ENCODE measurements at regions not wholly inside any gene's neighbourhood (a gene's known extent, or its start where the extent isn't known, plus 50 kb on each side); places are given as distances from the start of the nearest gene placed in this dataset.

- no peaks in the 10 kb centered on the region for H3K4me1 ChIP-seq (ENCODE audit: insufficient read depth, poor library complexity, severe bottlenecking)
- DNase-seq (ENCODE audit: low spot score), result no peak
- TF ChIP-seq CTCF (IDR thresholded peaks at IDR 0.05; ENCODE audit: poor library complexity, severe bottlenecking), result no peak
- ATAC-seq (ENCODE audit: low read depth), result no peak
- no peaks in the 10 kb centered on the region for H3K36me3 ChIP-seq (ENCODE audit: low read depth)
- no peaks in the 10 kb centered on the region for H3K27me3 ChIP-seq (ENCODE audit: insufficient read depth, poor library complexity, severe bottlenecking)
- no peak overlapping the region for H3K4me3 ChIP-seq (ENCODE audit: severe bottlenecking)
- no peaks in the 10 kb centered on the region for H3K9me3 ChIP-seq (ENCODE audit: severe bottlenecking)
- no peak overlapping the region for H3K27ac ChIP-seq (ENCODE audit: poor library complexity, severe bottlenecking)
Observed at GRCh38 chr10:62900829-62901571, 84.8 kb upstream of the EGR2 start.

- no peak overlapping the region for H3K27ac ChIP-seq (ENCODE audit: poor library complexity, severe bottlenecking)
- no peaks in the 10 kb centered on the region for H3K27me3 ChIP-seq (ENCODE audit: insufficient read depth, poor library complexity, severe bottlenecking)
- no peaks in the 10 kb centered on the region for H3K36me3 ChIP-seq (ENCODE audit: low read depth)
- no peaks in the 10 kb centered on the region for H3K9me3 ChIP-seq (ENCODE audit: severe bottlenecking)
- DNase-seq (ENCODE audit: low spot score) (no peak), ATAC-seq (ENCODE audit: low read depth) (no peak)
- no peaks in the 10 kb centered on the region for H3K4me1 ChIP-seq (ENCODE audit: insufficient read depth, poor library complexity, severe bottlenecking)
- no peak overlapping the region for H3K4me3 ChIP-seq (ENCODE audit: severe bottlenecking)
- TF ChIP-seq CTCF (IDR thresholded peaks at IDR 0.05; ENCODE audit: poor library complexity, severe bottlenecking), result no peak
Observed at GRCh38 chr10:62899311-62899710, 83.1 kb upstream of the EGR2 start.

GRCh38 chr10:62895063-62895462, 78.9 kb upstream of the EGR2 start:
- Histone ChIP-seq H3K27me3 (ENCODE audit: insufficient read depth, poor library complexity, severe bottlenecking) (no peaks in the 10 kb centered on the region), H3K4me3 (ENCODE audit: severe bottlenecking) (no peak overlapping the region), H3K27ac (ENCODE audit: poor library complexity, severe bottlenecking) (no peak overlapping the region), H3K4me1 (ENCODE audit: insufficient read depth, poor library complexity, severe bottlenecking) (no peaks in the 10 kb centered on the region), H3K36me3 (ENCODE audit: low read depth) (no peaks in the 10 kb centered on the region), H3K9me3 (ENCODE audit: severe bottlenecking) (no peaks in the 10 kb centered on the region)
- DNase-seq (ENCODE audit: low spot score) (no peak), ATAC-seq (ENCODE audit: low read depth) (no peak)
- TF ChIP-seq CTCF (IDR thresholded peaks at IDR 0.05; ENCODE audit: poor library complexity, severe bottlenecking), result no peak

GRCh38 chr10:62894156-62894555, 78.0 kb upstream of the EGR2 start:
- no peaks in the 10 kb centered on the region for H3K27me3 ChIP-seq (ENCODE audit: insufficient read depth, poor library complexity, severe bottlenecking)
- ATAC-seq (ENCODE audit: low read depth), result no peak
- no peaks in the 10 kb centered on the region for H3K4me1 ChIP-seq (ENCODE audit: insufficient read depth, poor library complexity, severe bottlenecking)
- no peaks in the 10 kb centered on the region for H3K9me3 ChIP-seq (ENCODE audit: severe bottlenecking)
- H3K27ac ChIP-seq (ENCODE audit: poor library complexity, severe bottlenecking), result no peak overlapping the region
- DNase-seq (ENCODE audit: low spot score), result no peak
- no peaks in the 10 kb centered on the region for H3K36me3 ChIP-seq (ENCODE audit: low read depth)
- TF ChIP-seq CTCF (IDR thresholded peaks at IDR 0.05; ENCODE audit: poor library complexity, severe bottlenecking), result no peak
- H3K4me3 ChIP-seq (ENCODE audit: severe bottlenecking), result no peak overlapping the region

- H3K36me3 ChIP-seq (ENCODE audit: low read depth), result no peaks in the 10 kb centered on the region
- H3K9me3 ChIP-seq (ENCODE audit: severe bottlenecking), result no peaks in the 10 kb centered on the region
- no peaks in the 10 kb centered on the region for H3K27me3 ChIP-seq (ENCODE audit: insufficient read depth, poor library complexity, severe bottlenecking)
- DNase-seq (ENCODE audit: low spot score), result no peak
- H3K4me3 ChIP-seq (ENCODE audit: severe bottlenecking), result no peak overlapping the region
- TF ChIP-seq CTCF (IDR thresholded peaks at IDR 0.05; ENCODE audit: poor library complexity, severe bottlenecking), result no peak
- H3K4me1 ChIP-seq (ENCODE audit: insufficient read depth, poor library complexity, severe bottlenecking), result no peaks in the 10 kb centered on the region
- no peak; the same call in 2 of the 3 replicates for ATAC-seq (ENCODE audit: low read depth)
- no peak overlapping the region for H3K27ac ChIP-seq (ENCODE audit: poor library complexity, severe bottlenecking)
Observed at GRCh38 chr10:62893036-62893435, 76.9 kb upstream of the EGR2 start.

Data from RWPE2 (cell line).